SK-N-DZ (cell line): ENCODE measurements at regions not wholly inside any gene's neighbourhood (a gene's known extent, or its start where the extent isn't known, plus 50 kb on each side); places are given as distances from the start of the nearest gene placed in this dataset.

ENCODE experiments used
- DNase-seq: peaks from one replicate; pipeline ENCODE4 v3.0.0-alpha.2; 2015; ENCODE audit warnings: low spot score

DNA sequence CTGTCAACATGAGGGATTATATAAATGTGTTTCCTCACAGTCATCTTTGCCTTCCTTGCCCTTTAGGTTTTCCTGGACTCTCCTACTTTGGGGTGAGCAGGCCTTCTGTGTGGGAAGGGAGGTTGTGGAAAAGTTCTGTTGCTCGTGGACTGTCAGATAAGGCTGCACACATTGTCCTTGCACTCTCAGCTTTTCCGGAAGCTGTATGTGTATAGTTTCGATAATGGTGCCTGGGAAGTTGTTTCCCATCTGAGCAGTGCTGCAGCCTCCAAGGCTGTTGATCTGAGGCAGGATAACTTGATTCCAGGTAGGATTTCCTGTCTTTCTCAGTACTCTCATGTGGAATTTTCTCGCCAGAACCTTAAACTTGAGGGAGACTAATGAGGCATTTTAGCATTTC lies 297.8 kb upstream of the AZI2 start:
- DNase-seq = no peak

DNA sequence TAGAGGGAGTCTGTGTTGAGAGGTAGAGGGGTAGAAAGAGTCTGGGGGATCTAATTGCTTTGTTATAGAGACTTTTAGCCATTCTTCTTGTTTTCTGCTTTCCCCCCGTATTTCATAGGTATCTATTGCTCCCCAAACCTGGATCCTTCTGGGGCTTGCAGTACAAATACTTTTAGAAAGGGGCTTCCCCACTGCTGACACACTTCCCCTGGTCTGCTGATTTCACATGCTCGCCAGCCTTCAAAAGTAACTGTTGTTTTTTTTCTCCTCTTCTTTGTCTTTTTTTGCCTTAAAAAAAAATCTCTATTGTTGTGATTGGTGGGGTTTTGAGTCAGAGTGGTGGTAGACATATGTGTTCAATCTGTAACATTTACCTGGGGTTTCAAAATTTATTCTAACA lies 300.6 kb upstream of the AZI2 start:
- DNase-seq = no peak

- no peak for DNase-seq
Observed at GRCh38 chr3:28651159-28651558, 302.5 kb upstream of the AZI2 start.

DNA sequence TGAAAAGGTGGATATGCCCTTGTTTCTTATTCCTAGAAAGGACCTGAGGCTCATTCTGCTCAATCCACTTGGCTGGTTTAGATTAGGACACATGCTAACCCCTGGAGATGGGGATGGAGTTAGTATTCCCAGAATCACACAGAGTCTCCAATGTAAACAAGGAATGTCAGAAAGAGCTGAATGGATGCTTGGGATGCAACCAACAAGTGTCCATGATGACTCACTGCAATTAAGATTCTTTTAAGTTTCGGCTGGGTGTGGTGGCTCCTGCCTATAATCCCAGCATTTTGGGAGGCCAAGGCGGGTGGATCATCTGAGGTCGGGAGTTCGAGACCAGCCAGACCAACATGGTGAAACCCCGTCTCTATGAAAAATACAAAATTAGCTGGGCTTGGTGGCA lies 315.5 kb upstream of the AZI2 start:
- DNase-seq = no peak

GRCh38 chr3:28667646-28668621 lies 319.3 kb upstream of the AZI2 start:
- peak; percentile 99 for DNase-seq

- peak; percentile 43 for DNase-seq
Observed at GRCh38 chr3:28669870-28670269, 321.2 kb upstream of the AZI2 start.

DNA sequence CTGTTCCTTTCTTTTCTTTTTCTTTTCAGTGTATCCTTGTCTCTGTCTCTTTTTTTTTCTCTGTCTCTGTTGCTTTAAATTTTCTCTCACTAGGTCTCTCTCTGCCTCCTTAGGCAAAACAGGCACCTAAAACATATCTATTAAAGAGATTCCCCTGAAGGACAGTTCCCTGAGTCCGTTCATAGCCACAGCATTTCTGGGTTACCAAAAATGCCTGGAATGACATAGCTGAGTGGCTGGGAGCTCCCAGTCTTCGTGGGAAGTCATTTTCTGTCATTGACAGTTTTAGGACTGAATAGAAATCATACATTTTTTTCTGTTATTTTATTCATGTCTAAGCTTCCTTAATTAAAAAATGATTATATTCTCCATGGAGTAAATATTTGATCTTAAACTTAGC lies 323.8 kb upstream of the AZI2 start:
- DNase-seq = no peak

GRCh38 chr3:28673446-28673845 lies 324.8 kb upstream of the AZI2 start:
- no peak for DNase-seq

GRCh38 chr3:28674212-28674611 lies 325.6 kb upstream of the AZI2 start:
- DNase-seq = no peak

GRCh38 chr3:28677581-28677980 lies 329.0 kb upstream of the AZI2 start:
- no peak for DNase-seq

- DNase-seq = no peak
Observed at GRCh38 chr3:28678086-28678485, 329.5 kb upstream of the AZI2 start.

DNA sequence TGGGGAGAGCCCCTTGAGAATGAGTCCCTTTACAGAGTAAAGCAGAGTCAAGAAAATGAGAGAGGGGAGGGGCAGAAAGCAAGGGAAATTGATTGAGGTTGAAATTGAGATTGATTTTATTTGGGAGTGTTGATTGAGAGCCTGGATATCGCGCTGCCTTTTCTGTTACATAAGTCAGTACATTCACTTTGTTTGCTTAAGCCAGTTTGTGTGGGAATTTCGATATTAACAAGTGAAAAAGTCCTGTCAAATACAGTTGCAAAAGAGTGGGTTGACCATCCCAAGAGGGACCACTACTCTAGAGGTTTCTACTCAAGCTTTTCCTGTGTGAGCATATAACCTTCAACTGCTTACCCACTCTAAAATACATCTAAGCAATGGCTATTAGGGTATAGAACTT lies 331.4 kb upstream of the AZI2 start:
- no peak for DNase-seq

DNA sequence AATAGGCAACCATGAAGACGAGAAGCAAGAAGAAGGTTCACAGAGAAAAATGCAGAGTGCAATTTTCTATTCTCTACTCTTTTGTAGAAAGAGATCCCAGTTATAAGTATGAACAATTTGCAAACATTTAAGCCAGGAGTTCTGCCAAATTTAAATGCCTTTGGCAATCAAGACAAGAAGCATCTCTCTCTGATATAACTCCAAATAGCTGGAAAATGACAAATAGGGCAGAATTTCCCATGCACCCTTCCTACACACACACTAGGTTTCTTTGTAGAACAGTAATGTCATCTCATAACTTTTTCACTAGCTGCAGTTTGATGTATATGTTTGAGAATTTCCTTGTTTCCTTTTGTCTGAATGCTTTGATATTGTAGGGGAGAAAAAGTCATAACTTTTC lies 333.5 kb upstream of the AZI2 start:
- no peak for DNase-seq

DNA sequence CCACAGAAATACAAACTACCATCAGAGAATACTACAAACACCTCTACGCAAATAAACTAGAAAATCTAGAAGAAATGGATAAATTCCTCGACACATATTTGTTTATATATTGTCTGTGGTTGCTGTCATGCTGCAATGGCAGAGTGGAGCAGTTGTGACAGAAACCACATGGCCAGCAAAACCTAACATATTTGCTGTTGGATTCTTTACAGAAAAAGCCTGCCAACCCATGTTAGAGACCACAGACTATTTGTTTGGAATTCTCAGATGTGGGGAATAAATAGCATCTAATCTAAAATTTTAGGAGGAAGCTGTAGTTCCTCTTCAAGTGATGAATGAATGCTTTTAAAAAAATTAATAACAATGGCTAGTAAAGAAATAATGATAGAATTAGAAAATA lies 341.6 kb upstream of the AZI2 start:
- no peak for DNase-seq

DNA sequence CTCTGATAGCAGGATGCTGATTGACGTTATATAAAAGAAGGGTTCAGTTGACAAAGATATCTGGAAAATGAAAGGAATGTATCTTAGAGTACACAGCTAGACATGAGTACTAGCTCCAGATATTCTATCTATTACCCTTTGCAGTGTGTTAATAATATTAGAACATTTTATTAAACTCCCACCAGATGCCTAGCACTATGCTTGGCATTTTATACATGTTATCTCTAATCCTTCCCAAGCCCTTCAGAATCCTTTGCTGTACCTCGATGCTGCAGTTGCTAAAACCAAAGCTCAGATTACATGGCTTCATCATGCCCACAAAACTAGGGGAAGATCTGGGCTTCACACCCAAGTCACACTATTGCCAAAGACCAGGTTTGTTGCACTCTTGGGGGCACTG lies 350.1 kb upstream of the AZI2 start:
- DNase-seq = no peak

DNA sequence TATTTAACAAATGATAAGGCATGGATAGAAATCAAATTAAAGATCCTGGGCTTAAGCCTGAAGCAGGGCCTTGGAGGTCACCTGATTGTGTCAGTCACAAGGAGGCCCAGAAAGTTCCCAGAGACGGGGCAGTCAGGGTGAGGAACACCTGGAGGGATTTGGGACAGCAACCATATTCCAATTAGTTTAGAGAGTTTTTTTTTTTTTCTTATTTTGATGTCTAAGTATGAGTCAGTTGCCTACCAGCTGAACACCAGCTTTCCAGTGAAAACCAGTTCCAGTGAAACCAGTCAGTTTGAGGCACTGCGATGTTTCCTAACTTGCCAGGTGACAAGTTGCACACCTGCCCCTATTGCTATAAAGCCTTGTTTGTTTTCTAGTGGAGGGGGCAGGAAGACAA lies 350.7 kb upstream of the AZI2 start:
- no peak for DNase-seq

GRCh38 chr3:28700728-28701127 lies 352.1 kb upstream of the AZI2 start:
- no peak for DNase-seq

DNA sequence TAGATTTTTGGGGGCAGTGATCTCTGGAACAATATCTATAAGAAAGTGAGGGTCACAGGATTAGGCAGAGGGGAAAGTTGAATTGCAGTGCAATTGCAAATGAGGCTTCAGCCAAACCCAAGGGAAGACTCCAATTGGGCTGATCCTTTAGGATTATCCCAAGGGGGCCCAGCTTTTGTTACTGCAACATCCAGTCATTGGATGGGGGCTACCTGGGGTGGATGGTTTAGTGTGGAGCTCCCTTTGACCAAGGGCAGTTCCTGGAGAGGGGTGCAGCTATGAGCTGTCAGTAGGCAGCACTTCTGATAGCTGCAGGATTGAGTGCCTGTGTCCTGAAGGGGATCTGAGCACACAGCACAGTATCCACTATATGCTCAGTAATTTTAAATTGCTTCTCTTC lies 355.2 kb upstream of the AZI2 start:
- DNase-seq = no peak

DNA sequence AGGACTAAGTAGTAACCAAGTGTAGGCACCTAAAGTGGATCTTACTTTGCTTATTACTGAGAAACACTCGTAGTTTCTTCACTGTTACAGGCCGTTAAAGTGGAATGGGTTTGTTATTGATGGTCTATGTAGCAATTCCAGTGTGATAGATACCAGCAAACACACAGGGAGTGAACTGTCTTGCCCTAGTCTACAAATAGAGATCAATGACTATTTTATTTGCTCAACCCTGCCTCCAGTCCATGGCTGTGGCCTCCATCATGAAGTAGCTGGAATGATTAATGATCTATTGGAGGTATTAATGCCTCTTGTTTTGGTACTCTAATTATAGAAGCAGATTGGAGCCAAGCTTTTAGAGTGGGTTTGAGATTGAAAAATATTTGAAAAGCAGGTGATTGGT lies 362.7 kb upstream of the AZI2 start:
- DNase-seq = no peak

GRCh38 chr3:28716939-28717338 lies 368.3 kb upstream of the AZI2 start:
- no peak for DNase-seq

- DNase-seq = no peak
Observed at GRCh38 chr3:28718074-28718849, 369.6 kb upstream of the AZI2 start.

DNA sequence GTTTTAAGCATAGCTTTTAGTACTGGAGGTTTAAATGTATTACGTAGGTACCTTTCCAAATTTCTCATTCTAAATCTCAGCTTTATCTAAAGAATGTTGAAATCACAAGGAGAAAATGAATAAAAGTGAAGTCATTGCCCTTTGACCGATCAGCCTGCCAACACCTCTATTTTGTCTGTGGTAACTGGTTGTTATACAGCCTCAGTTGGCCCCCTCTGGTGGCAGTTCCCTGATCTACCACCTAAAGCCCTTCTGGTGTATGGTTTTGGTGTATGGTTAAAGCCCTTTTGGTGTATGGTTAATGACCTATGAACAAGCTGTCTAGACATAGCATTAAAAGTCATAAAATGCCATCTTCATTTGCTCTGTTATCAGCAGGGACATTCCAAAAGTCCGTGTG lies 378.2 kb upstream of the AZI2 start:
- peak; percentile 51 for DNase-seq

DNA sequence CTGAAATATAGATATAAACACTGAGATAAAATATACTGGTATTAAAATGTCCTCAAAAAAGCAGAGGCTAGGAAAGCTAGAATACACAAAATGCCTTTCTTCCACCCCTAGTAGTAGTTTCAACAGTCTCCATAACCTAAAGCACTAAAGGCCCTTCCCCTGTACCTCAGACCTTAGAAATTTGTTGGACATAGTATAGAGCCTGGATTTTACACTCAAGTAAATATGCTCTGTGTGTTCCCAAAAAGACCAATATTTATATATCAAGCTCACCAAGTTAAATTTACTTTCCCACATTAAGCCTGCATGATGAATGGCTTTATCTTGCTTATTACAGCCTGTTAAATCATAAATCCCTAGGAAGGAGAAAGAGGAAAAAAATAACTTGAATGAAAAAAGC lies 378.7 kb upstream of the AZI2 start:
- no peak for DNase-seq
